ENCODE measurements at regions not wholly inside any gene's neighbourhood (a gene's known extent, or its start where the extent isn't known, plus 50 kb on each side); places are given as distances from the start of the nearest gene placed in this dataset.

DNA sequence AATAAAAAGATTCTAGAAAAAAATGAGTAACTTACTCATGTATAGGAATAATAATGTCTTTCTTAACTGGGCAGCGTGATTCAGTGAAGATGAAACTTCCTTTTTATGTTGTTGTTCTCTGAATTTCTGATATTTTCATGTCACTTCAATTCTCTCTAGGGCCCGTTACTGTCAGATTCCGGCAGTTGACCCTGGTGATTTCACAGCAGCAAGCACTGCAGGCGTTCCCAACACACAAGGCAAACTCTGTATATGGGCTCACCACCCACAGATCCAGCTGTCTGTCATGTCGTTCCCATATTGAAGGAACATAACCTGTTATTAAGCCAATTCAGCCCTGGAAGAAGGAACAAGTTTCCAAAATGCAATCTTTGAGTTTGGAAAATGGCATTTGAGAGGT lies 288.3 kb upstream of the GALNTL6 start:
- TF ChIP-seq POLR2A (IDR thresholded peaks at IDR 0.05) = no peak
- TF ChIP-seq, protein P1, sequence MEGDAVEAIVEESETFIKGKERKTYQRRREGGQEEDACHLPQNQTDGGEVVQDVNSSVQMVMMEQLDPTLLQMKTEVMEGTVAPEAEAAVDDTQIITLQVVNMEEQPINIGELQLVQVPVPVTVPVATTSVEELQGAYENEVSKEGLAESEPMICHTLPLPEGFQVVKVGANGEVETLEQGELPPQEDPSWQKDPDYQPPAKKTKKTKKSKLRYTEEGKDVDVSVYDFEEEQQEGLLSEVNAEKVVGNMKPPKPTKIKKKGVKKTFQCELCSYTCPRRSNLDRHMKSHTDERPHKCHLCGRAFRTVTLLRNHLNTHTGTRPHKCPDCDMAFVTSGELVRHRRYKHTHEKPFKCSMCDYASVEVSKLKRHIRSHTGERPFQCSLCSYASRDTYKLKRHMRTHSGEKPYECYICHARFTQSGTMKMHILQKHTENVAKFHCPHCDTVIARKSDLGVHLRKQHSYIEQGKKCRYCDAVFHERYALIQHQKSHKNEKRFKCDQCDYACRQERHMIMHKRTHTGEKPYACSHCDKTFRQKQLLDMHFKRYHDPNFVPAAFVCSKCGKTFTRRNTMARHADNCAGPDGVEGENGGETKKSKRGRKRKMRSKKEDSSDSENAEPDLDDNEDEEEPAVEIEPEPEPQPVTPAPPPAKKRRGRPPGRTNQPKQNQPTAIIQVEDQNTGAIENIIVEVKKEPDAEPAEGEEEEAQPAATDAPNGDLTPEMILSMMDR (IDR thresholded peaks at IDR 0.05 in 4 of 5, conservative IDR thresholded peaks at IDR 0.05 in 1 of 5) = no peak

All from gastrocnemius medialis (tissue), 4 donors.